ENCODE measurements at regions not wholly inside any gene's neighbourhood (a gene's known extent, or its start where the extent isn't known, plus 50 kb on each side); places are given as distances from the start of the nearest gene placed in this dataset.

GRCh38 chr1:172955161-172955815, 95.5 kb downstream of the TNFSF18 start:
- POLR2A ChIA-PET = interaction anchor here (0.5 kb wide), 1 partner anchor 82 kb away, joined by 5 read pairs; no protein-coding TSS in a partner anchor
- intact Hi-C loops (cut with micrococcal nuclease) = no loop called here
- ATAC-seq (ENCODE audit: low read depth) (no peak), DNase-seq (no peak)
- Mint-ChIP-seq H3K27me3 (peaks cover 6% of the 10 kb centered on the region), H3K27ac (no peak overlapping the region), H3K36me3 (ENCODE audit: low read depth) (no peaks in the 10 kb centered on the region), H3K4me1 (peaks cover 2% of the 10 kb centered on the region), H3K4me3 (no peak overlapping the region), H3K9me3 (no peaks in the 10 kb centered on the region)
- TF ChIP-seq, protein P1, sequence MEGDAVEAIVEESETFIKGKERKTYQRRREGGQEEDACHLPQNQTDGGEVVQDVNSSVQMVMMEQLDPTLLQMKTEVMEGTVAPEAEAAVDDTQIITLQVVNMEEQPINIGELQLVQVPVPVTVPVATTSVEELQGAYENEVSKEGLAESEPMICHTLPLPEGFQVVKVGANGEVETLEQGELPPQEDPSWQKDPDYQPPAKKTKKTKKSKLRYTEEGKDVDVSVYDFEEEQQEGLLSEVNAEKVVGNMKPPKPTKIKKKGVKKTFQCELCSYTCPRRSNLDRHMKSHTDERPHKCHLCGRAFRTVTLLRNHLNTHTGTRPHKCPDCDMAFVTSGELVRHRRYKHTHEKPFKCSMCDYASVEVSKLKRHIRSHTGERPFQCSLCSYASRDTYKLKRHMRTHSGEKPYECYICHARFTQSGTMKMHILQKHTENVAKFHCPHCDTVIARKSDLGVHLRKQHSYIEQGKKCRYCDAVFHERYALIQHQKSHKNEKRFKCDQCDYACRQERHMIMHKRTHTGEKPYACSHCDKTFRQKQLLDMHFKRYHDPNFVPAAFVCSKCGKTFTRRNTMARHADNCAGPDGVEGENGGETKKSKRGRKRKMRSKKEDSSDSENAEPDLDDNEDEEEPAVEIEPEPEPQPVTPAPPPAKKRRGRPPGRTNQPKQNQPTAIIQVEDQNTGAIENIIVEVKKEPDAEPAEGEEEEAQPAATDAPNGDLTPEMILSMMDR (IDR thresholded peaks at IDR 0.05) = no peak
- CTCF ChIA-PET = no interaction called here

- H3K9me3 Mint-ChIP-seq = no peaks in the 10 kb centered on the region
- intact Hi-C loops (cut with micrococcal nuclease) = no loop called here
Observed at GRCh38 chr1:172956871-172957270, 93.9 kb downstream of the TNFSF18 start.

DNA sequence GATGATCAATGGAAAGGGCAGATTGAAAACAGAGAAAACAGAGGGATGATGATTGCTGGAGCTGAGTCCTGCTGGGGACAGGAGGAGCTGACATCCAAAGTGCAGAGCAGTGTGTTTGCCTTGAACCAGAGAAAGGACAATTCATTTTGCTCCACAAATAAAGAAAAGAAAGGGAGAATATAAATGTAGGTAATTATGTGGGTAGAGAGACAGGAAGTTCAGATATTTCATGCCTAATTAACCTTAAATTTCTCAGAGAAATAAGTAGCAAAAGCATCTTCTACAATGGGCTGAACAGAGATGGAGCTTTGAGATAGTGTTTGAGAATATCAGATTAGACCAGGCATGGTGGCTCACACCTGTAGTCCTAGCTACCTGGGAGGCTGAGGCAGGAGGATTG, 93.2 kb downstream of the TNFSF18 start:
- DNase-seq (no peak), ATAC-seq (ENCODE audit: low read depth) (no peak)
- TF ChIP-seq, protein P1 (IDR thresholded peaks at IDR 0.05) = no peak
- CTCF ChIA-PET = no interaction called here
- H3K4me3 Mint-ChIP-seq = no peak overlapping the region
- H3K4me1 Mint-ChIP-seq = no peaks in the 10 kb centered on the region
- H3K9me3 Mint-ChIP-seq = no peaks in the 10 kb centered on the region
- intact Hi-C loops (cut with micrococcal nuclease) = no loop called here
- POLR2A ChIA-PET = no interaction called here
- no peaks in the 10 kb centered on the region for H3K36me3 Mint-ChIP-seq (ENCODE audit: low read depth)
- no peak overlapping the region for H3K27ac Mint-ChIP-seq
- peaks cover 2% of the 10 kb centered on the region for H3K27me3 Mint-ChIP-seq

More at GRCh38 chr1:172956871-172957270, 93.9 kb downstream of the TNFSF18 start:
- no peak for DNase-seq
- Mint-ChIP-seq H3K27me3 (peaks cover 4% of the 10 kb centered on the region), H3K4me1 (no peaks in the 10 kb centered on the region), H3K36me3 (ENCODE audit: low read depth) (no peaks in the 10 kb centered on the region), H3K4me3 (no peak overlapping the region), H3K27ac (no peak overlapping the region)
- POLR2A ChIA-PET = no interaction called here
- TF ChIP-seq, protein P1 (IDR thresholded peaks at IDR 0.05) = no peak
- CTCF ChIA-PET = no interaction called here
- no peak for ATAC-seq (ENCODE audit: low read depth)

DNA sequence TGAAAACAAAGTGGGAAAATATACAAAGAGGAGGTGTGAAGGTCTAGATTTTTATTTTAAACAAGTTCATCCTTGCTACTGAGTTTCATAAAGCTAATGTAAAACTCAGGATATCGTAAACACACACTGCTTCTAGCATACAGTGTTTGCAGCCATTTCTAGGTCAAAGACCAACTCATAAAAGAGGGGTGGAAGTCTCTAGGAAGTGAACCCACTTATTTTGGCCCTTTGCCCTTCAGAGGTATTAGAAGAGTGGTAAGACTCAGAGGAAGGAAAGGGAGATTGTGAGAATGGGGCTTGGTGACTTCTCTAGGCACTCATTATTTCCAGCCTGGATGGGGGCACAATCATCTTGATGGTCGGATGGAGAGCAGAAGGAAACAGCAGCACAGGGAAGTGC, 91.2 kb downstream of the TNFSF18 start:
- H3K4me3 Mint-ChIP-seq = no peak overlapping the region
- no peak for ATAC-seq (ENCODE audit: low read depth)
- ChIA-PET POLR2A (no interaction called here), CTCF (no interaction called here)
- H3K36me3 Mint-ChIP-seq (ENCODE audit: low read depth) = no peaks in the 10 kb centered on the region
- DNase-seq = no peak
- no peaks in the 10 kb centered on the region for H3K9me3 Mint-ChIP-seq
- TF ChIP-seq, protein P1 (IDR thresholded peaks at IDR 0.05) = no peak
- H3K4me1 Mint-ChIP-seq = peaks cover 2% of the 10 kb centered on the region
- H3K27ac Mint-ChIP-seq = no peak overlapping the region
- peaks cover 3% of the 10 kb centered on the region for H3K27me3 Mint-ChIP-seq
- intact Hi-C loops (cut with micrococcal nuclease) = no loop called here

DNA sequence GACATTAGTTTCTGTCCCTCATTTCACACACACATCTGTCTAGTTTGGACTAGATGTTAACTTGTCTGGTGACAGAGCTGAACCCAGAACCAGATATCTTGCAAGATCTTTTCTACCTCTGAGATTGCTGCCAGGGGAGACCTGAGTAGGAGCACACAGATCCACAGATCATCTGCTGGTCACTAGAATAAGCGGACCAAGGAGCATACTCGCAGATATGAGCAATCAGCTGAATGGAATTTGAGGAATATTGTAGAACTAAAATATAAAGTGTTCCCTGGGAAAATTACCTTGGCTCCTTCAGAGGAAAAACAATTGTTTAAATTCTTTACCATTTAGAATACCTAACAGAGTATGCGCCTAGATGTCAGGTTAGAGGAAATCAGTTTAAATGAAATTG, 90.7 kb downstream of the TNFSF18 start:
- Mint-ChIP-seq H3K4me1 (peaks cover 2% of the 10 kb centered on the region), H3K9me3 (no peaks in the 10 kb centered on the region), H3K27me3 (peaks cover 3% of the 10 kb centered on the region), H3K4me3 (no peak overlapping the region), H3K27ac (no peak overlapping the region), H3K36me3 (ENCODE audit: low read depth) (no peaks in the 10 kb centered on the region)
- no peak for ATAC-seq (ENCODE audit: low read depth)
- intact Hi-C loops (cut with micrococcal nuclease) = no loop called here
- TF ChIP-seq, protein P1 (IDR thresholded peaks at IDR 0.05) = no peak
- ChIA-PET CTCF (no interaction called here), POLR2A (no interaction called here)
- no peak for DNase-seq

All from activated B cell treated with CpG ODN at 0.5 μM for 24 hours (primary cell).